PC-9 (cell line): ENCODE measurements at regions not wholly inside any gene's neighbourhood (a gene's known extent, or its start where the extent isn't known, plus 50 kb on each side); places are given as distances from the start of the nearest gene placed in this dataset.

ENCODE experiments used
- BruUV-seq: library from RNA; stranded (reverse); fragments of 400-500 nt; replicated peaks from 2 replicates; lab custom pipeline; 2021; lab: Mats Ljungman, UMichigan
- CTCF ChIA-PET: fragments of 300-600 bp; sonication (Branson Sonifier 250); formaldehyde crosslinking; loops from one replicate; lab custom pipeline; 2022; ENCODE audit warnings: antibody characterized with exemption; lab: Charles Lee
- POLR2A ChIA-PET: fragments of 300-600 bp; sonication (Branson Sonifier 250); formaldehyde crosslinking; loops from one replicate; lab custom pipeline; 2022; ENCODE audit warnings: antibody characterized with exemption; ENCODE audit not compliant: unreplicated experiment; lab: Charles Lee
- DNase-seq, 2 experiments: peaks; one replicate each; pipeline versions ENCODE4 v3.0.0 to v3.0.0-alpha.2; 2015 to 2022; ENCODE audit warnings: mixed read lengths in 1 of 2
- H2AFZ ChIP-seq: fragments of 200-600 bp; sonication (generic); 2 replicates; pipeline ENCODE4 v1.8.1; 2017; ENCODE audit warnings: antibody characterized with exemption
- H3F3A ChIP-seq: fragments of 200-600 bp; sonication (generic); 2 replicates; pipeline ENCODE4 v1.8.1; 2017; ENCODE audit warnings: antibody characterized with exemption, mild to moderate bottlenecking, low read depth; ENCODE audit not compliant: insufficient read depth
- H3K27ac ChIP-seq: fragments of 200-600 bp; sonication (generic); 2 replicates; pipeline ENCODE4 v1.6.1; 2016; ENCODE audit warnings: mixed run types
- H3K27me3 ChIP-seq: fragments of 200-600 bp; sonication (generic); 2 replicates; pipeline ENCODE4 v1.6.1; 2016; ENCODE audit warnings: low read depth, mixed run types; ENCODE audit not compliant: insufficient read depth
- H3K36me3 ChIP-seq: fragments of 200-600 bp; sonication (generic); 2 replicates; pipeline ENCODE4 v1.6.1; 2016; ENCODE audit warnings: low read depth, mixed run types
- H3K4me1 ChIP-seq: fragments of 200-600 bp; sonication (generic); replicated peaks from 2 replicates; pipeline ENCODE4 v1.6.1; 2016; ENCODE audit warnings: mixed run types; ENCODE audit not compliant: insufficient read depth
- H3K4me2 ChIP-seq: fragments of 200-600 bp; sonication (generic); 2 replicates; pipeline ENCODE4 v1.6.1; 2017; ENCODE audit warnings: mixed run types
- H3K4me3 ChIP-seq: fragments of 200-600 bp; sonication (generic); 2 replicates; pipeline ENCODE4 v1.6.1; 2016; ENCODE audit warnings: mixed run types
- H3K79me2 ChIP-seq: fragments of 200-600 bp; sonication (generic); 2 replicates; pipeline ENCODE4 v1.6.1; 2017; ENCODE audit warnings: low read depth, mixed run types
- H3K9me2 ChIP-seq: fragments of 200-600 bp; sonication (generic); 2 replicates; pipeline ENCODE4 v1.8.1; 2017; ENCODE audit warnings: mild to moderate bottlenecking; ENCODE audit not compliant: insufficient read depth
- H3K9me3 ChIP-seq: fragments of 200-600 bp; sonication (generic); 2 replicates; pipeline ENCODE4 v1.8.1; 2016; ENCODE audit warnings: low read depth; ENCODE audit not compliant: insufficient read depth
- H4K20me1 ChIP-seq: fragments of 200-600 bp; sonication (generic); 2 replicates; pipeline ENCODE4 v1.8.1; 2017; ENCODE audit not compliant: insufficient read depth
- EZH2 ChIP-seq: fragments of 200-600 bp; sonication (generic); IDR thresholded peaks from 2 replicates; pipeline ENCODE4 v1.8.0; 2017; ENCODE audit warnings: antibody characterized with exemption, low read depth
- intact Hi-C: fragments of 100-400 bp; cut with micrococcal nuclease; formaldehyde crosslinking; loops from one replicate; pipeline ENCODE4 v1.10.0; 2022; ENCODE audit not compliant: unreplicated experiment
- TF ChIP-seq, protein P1 (sequence below): fragments of 200-600 bp; sonication (generic); conservative IDR thresholded peaks from 2 replicates; pipeline ENCODE4 v1.6.1; 2017; ENCODE audit warnings: mixed run types, antibody characterized with exemption, mild to moderate bottlenecking, moderate library complexity

DNA sequence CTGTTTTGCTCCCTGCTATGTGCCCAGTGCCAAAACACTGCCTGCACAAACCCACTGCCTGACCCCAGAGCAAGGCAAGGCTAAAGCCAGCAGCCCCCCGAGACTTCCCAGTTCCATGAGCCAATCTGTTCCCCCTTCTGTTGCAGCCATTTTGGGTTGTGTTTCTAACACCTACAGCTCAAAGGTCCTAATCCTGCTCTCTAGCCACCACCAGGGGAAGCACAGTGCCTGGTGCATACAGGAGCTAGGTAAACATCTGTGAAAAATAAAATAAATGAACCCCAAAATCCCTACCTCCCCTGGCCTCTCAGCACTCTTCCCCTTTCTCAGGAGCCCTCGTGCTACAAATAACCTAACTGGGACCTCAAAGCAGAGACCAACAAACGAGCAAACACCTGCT is 190.2 kb downstream of the MATN1 start:
- Histone ChIP-seq H3K9me3 (no peaks in the 10 kb centered on the region), H3K4me2 (no peak overlapping the region), H3K4me1 (no peaks in the 10 kb centered on the region), H2AFZ (no peak overlapping the region), H3K9me2 (no peaks in the 10 kb centered on the region), H3F3A (no peaks in the 10 kb centered on the region), H4K20me1 (no peaks in the 10 kb centered on the region), H3K4me3 (no peak overlapping the region), H3K36me3 (no peaks in the 10 kb centered on the region), H3K27me3 (no peaks in the 10 kb centered on the region), H3K79me2 (no peaks in the 10 kb centered on the region), H3K27ac (no peak overlapping the region)
- ChIA-PET CTCF (no interaction called here), POLR2A (no interaction called here)
- intact Hi-C loops, result no loop called here
- no peak for TF ChIP-seq EZH2
- TF ChIP-seq, protein P1, sequence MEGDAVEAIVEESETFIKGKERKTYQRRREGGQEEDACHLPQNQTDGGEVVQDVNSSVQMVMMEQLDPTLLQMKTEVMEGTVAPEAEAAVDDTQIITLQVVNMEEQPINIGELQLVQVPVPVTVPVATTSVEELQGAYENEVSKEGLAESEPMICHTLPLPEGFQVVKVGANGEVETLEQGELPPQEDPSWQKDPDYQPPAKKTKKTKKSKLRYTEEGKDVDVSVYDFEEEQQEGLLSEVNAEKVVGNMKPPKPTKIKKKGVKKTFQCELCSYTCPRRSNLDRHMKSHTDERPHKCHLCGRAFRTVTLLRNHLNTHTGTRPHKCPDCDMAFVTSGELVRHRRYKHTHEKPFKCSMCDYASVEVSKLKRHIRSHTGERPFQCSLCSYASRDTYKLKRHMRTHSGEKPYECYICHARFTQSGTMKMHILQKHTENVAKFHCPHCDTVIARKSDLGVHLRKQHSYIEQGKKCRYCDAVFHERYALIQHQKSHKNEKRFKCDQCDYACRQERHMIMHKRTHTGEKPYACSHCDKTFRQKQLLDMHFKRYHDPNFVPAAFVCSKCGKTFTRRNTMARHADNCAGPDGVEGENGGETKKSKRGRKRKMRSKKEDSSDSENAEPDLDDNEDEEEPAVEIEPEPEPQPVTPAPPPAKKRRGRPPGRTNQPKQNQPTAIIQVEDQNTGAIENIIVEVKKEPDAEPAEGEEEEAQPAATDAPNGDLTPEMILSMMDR, result no peak
- DNase-seq, result no peak
- BruUV-seq, result no TSS peak

DNA sequence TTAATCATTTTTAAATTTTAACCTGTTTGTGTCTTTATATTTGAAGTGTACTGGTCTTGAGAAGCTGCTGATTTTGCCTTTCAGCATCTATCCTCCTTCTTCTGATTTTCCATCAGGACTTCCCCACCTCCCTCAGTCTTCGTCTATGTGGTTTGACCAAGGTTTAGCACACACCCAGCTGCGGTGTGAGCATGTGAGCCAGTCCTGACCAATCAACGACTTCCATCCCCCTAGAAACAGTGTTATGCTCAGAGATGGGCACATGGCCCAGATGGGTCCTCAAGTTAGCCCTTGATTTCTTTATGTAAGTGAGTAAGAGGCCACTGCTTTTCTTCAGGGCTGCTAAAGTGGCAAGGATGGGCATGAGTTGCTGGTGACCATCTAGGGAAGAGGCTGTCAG is 190.8 kb downstream of the MATN1 start:
- no peak overlapping the region for H3K4me3 ChIP-seq
- CTCF ChIA-PET, result no interaction called here
- H3K9me3 ChIP-seq, result no peaks in the 10 kb centered on the region
- no TSS peak for BruUV-seq
- no peaks in the 10 kb centered on the region for H3K36me3 ChIP-seq
- H3K9me2 ChIP-seq, result no peaks in the 10 kb centered on the region
- H2AFZ ChIP-seq, result no peak overlapping the region
- POLR2A ChIA-PET, result interaction anchor here (0.5 kb wide), 1 partner anchor 1186 kb away, joined by 5 read pairs; no protein-coding TSS in a partner anchor
- H4K20me1 ChIP-seq, result no peaks in the 10 kb centered on the region
- intact Hi-C loops, result no loop called here
- DNase-seq, result no peak
- no peaks in the 10 kb centered on the region for H3K79me2 ChIP-seq
- no peak overlapping the region for H3K27ac ChIP-seq
- no peaks in the 10 kb centered on the region for H3K4me1 ChIP-seq
- H3F3A ChIP-seq, result no peaks in the 10 kb centered on the region
- H3K4me2 ChIP-seq, result no peak overlapping the region
- no peaks in the 10 kb centered on the region for H3K27me3 ChIP-seq
- TF ChIP-seq, protein P1, result no peak
- no peak for TF ChIP-seq EZH2

DNA sequence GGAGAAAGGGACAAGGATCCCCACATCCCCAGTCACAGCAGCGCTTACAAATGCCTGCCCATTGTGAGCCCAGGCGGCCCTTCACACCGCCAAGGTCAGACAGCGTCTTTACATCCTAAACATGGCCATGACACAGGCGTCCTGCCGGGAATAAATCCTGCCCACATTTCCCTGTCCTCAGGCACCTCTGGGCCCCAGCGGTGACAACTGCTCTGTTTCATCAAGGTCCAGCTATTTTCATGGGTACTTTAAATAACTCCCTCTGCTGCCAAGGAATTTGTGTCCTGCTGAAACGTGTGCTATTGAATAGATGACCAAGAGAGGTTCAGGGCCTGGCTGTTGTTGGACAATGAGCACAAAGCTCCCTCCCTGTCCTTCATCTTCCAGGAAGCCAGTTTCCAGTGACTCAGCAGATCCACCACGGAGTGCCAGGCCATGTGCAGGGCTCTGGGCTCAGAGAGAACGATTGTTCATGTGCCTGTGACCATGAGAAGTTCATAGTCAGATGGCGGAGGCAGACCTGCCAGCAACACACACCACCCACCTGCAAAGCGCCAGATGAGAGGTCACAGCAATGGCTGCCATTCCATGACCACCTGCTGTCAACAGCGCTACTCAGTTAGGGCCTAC is 195.8 kb downstream of the MATN1 start:
- no TSS peak for BruUV-seq
- Histone ChIP-seq H3K27ac (no peak overlapping the region), H3K9me3 (no peaks in the 10 kb centered on the region), H3K27me3 (no peaks in the 10 kb centered on the region), H3K36me3 (no peaks in the 10 kb centered on the region), H3K4me1 (peaks cover 22% of the 10 kb centered on the region), H3K4me2 (no peak overlapping the region), H2AFZ (no peak overlapping the region), H3K79me2 (no peaks in the 10 kb centered on the region), H3F3A (no peaks in the 10 kb centered on the region), H3K4me3 (no peak overlapping the region), H3K9me2 (no peaks in the 10 kb centered on the region), H4K20me1 (no peaks in the 10 kb centered on the region)
- TF ChIP-seq, protein P1, result no peak
- no peak for TF ChIP-seq EZH2
- CTCF ChIA-PET, result no interaction called here
- POLR2A ChIA-PET, result interaction anchor here (0.6 kb wide), 1 partner anchor 393 kb away, joined by 3 read pairs; no protein-coding TSS in a partner anchor
- intact Hi-C loops, result loop anchor here (10.0 kb wide), 1 partner anchor 167 kb away; no protein-coding TSS in a partner anchor
- no peak for DNase-seq
